D721Med (cell line): ENCODE measurements at regions not wholly inside any gene's neighbourhood (a gene's known extent, or its start where the extent isn't known, plus 50 kb on each side); places are given as distances from the start of the nearest gene placed in this dataset.

ENCODE experiments used
- DNase-seq: peaks from one replicate; pipeline ENCODE4 v3.0.0; 2011; ENCODE audit warnings: low spot score; ENCODE audit not compliant: insufficient read length
- FAIRE-seq: peaks from 2 replicates; lab custom pipeline; 2011; peaks lifted over from hg19 to GRCh38; lab: Jason Lieb, UNC
- CTCF ChIP-seq: IDR thresholded peaks from 2 replicates; pipeline ENCODE4 v1.5.1; 2012; ENCODE audit warnings: mild to moderate bottlenecking, control low read depth; ENCODE audit not compliant: insufficient read depth; ENCODE audit errors: missing control alignments

- no peak for TF ChIP-seq CTCF
- no peak for FAIRE-seq
- no peak for DNase-seq
Measured at GRCh38 chr13:111469916-111470506, 149.6 kb downstream of the TEX29 start.

GRCh38 chr13:111470933-111471332, 150.5 kb downstream of the TEX29 start:
- no peak for DNase-seq
- no peak for FAIRE-seq
- TF ChIP-seq CTCF: no peak

- no peak for TF ChIP-seq CTCF
- DNase-seq: no peak
- no peak for FAIRE-seq
Measured at GRCh38 chr13:111472083-111472482, 151.6 kb downstream of the TEX29 start.

- DNase-seq (no peak), FAIRE-seq (no peak)
- no peak for TF ChIP-seq CTCF
Measured at GRCh38 chr13:111472559-111473460, 152.4 kb downstream of the TEX29 start.

- DNase-seq (peak; percentile 62), FAIRE-seq (no peak)
- peak; percentile 63 for TF ChIP-seq CTCF
Measured at GRCh38 chr13:111474136-111475002, 153.9 kb downstream of the TEX29 start.

GRCh38 chr13:111475488-111475887, 155.0 kb downstream of the TEX29 start:
- FAIRE-seq (no peak), DNase-seq (no peak)
- no peak for TF ChIP-seq CTCF
